Glomerular visceral epithelial cell (primary cell): ENCODE measurements at regions not wholly inside any gene's neighbourhood (a gene's known extent, or its start where the extent isn't known, plus 50 kb on each side); places are given as distances from the start of the nearest gene placed in this dataset.
A peak's percentile ranks its signal among the peaks of the same experiment; 100 is the strongest.

Source experiments
- DNase-seq: peaks from one replicate; pipeline ENCODE4 v3.0.0-alpha.2; 2016; ENCODE audit errors: extremely low spot score

DNA sequence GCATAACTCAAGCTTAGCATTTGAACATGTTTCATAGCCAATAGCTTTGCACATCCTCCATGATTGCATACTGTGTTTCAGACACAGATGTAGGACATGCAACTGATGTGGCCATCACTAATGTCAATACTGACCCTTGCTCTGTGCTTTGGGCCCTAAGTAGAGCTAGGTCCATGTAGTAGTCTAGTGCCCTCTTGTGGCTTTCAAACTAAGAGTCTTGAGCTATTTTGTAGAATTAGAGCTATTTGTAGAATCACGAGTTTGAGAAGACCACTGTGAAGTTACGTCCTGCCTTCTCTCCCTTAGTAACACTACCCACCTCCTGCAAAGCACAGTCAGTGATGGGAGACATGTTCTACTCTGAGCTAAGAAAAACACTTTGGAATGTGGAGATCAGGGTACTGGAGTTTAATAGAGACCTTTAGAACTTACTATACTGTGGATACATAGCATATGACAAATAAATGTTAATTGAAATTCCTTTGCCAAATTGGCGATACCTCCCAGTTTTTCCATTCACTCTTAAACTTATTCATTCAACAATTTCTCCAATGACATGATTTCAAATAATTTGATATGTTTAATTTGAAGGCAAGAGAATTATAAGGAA lies 306.5 kb upstream of the TNP1 start:
- peak; percentile 62 for DNase-seq

DNA sequence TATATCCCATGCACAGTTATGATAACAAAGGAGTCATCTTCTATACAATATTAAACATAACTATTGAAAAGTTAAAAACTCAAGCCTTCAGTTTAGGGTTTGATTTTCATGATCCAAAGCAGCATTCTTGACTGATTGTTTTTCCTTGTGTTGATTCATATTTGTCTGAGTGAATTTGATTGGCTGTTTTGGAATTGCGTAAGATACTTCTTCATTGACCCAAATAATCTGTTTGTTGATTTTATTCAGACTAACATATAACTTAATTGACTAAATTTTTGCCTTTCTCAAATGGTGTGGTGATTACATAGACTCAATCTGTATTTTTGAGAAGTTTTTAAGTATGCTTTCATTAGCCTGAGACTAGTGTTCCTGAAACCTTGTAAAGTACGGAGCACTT lies 305.7 kb upstream of the TNP1 start:
- DNase-seq: no peak

DNA sequence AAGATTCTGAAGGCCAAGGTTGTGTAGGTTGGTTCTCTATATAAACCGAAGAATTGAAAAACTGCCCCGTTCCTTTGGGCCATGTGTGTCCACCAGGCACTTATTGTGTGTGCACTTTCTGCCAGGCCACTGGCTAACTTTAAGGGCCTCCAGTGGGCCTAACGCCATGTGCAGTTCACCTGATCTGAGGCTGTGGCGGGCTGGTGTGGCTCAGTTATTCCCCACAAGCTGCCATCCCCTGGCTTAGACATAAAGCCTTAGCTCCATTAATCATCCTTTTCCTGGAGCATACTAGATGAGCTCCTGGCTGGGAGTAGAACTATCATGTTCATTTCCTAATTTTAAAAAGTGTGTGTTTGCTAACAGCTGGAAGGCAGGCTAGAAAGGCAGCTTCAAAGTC lies 304.1 kb upstream of the TNP1 start:
- no peak for DNase-seq

DNA sequence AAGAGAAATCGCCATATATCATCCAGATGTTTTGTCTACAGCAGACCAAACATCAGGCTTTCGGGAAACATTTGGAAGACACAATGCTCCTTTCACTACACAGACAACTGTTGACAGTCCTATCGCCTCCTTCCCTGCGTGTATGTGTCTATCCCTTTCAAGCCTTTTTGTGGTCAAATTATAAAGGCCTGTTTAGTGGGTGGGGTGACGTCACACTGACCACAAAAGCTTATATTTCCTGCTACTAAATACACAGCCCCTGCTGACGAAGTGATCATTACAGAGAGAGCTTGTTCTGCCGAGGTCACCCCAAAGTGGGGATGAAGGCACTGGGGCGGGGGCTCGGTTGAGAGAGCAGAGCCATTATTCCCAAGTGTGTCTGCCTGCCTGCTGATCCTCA lies 302.7 kb upstream of the TNP1 start:
- DNase-seq: peak; percentile 87

DNA sequence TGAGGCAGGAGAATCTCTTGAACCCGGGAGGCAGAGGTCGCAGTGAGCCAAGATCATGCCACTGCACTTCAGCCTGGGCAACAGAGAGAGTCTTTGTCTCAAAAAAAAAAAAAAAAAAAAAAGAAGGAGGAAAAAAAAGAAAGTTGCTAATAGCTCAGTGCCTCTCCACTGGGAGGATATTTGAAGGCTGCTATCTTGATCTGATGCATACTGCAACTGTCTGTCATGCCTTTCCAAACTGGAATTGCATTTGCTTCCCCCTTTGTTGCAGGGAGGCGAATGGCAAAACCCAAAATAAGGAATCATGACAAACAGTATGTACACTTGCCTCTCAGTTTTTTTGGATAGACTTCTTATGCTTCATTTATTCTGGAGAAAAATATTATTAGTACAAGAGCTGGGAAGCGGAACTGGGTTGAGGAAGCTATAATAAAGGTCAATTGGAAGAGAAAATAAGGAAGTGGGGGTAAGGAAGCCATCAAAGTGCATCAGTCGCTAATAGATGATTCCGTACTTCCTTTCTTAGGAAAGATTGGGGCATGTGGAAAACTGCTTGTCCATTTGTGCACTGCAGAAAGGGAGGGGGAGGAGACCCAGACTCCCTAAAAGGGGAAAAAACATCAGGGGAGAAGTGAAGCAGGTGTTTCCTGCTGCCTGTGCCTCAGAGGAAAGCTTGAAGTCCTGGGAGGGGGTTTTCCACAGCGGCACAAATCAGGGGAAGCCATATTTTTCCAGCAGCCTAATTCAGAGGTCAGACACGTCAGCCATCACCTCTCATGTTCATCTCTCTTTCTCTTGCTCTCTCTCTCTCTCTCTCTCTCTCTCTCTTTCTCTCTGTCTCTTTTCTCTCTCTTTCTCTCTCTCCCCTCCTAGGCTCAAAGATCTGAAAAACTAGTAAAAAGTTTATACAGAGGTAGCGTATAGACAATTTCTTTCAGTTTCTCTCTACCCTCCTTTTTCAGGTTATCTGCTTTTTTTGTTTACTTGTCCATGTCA lies 301.4 kb upstream of the TNP1 start:
- DNase-seq: no peak

DNA sequence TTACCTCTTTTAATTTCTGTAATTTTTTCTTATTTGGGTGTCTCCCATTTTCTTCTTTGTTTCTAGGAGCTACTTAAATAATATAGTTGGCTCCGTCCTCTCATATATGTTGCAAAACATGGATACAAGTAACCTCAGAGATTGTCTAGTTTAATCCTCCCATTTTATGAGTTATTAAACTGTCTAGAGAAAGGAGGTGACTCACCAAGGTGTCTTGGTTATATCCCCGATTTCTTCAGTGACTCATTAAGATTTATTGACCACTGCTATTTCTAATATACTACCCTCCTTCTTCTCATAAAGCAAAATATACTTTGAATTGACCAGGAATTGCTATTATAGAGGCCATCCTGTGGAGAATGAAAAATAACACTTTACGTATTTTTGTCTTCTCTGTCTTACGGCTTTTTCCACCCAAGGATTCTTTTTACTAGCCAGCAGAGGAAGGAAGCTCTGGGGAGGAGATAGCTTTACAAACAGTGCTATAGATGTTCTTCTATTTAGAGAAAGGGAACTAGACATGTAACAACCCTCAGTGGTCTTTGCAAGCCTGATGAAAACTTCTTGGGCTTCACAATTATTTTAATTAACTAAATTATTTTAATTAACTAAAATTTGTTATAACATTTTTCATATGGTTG lies 300.4 kb upstream of the TNP1 start:
- peak; percentile 40 for DNase-seq

DNA sequence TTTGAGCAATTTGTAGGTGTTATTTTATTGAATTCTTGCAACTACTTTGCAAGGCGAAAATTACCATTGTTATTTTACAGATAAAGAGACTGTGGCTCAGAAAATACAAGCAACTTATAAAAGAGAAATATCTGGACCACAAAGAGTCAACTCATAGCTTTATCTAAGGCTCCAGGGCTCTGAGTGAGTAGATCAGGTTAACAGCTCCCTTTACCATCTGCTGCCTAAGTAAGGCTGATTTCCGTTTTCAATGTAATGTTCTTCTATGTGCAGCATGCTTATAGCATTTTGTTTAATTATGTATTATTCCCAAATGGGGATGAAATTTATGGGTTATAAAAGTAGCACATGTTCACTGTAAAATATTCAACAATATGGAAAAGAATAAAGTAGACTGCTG lies 299.1 kb upstream of the TNP1 start:
- DNase-seq: no peak

DNA sequence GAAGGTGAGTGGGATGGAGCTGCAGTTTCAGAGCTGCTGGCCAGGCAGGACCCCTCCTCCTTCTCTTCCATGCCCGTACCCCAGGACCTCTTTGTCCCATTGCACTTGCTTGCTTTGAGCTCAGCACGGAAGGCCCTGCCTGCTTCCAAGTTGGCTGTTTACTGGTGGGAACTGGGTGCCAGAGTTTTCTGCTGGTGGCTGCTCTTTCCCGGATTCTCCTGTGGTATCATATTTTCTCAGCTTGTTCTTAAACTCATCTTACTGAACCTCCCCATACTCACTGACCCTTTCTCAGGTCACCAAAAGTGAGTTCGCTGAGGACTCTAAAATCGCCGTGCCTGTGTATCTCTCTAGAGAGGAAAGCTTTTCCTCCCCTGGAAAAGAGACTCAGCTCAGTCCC lies 297.7 kb upstream of the TNP1 start:
- no peak for DNase-seq

DNA sequence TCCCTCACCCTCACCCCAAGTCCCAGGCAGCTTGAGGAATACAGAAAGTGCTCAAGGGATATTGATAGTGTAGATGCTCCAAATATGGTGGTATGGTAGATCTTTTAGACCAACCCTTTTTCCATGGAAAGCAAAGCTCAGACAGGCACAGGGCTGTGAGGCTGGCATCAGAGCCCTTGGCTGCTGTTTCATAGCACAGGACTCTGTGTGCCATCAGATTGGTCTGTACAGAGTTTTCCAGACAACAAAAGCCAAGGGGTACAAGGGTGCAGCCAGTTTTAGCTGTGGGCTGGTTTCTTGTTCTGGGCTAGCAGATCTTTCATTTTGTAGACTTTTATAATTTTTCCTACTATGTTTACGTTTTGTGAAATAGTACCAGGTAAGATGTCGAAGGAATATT lies 296.9 kb upstream of the TNP1 start:
- DNase-seq: no peak

DNA sequence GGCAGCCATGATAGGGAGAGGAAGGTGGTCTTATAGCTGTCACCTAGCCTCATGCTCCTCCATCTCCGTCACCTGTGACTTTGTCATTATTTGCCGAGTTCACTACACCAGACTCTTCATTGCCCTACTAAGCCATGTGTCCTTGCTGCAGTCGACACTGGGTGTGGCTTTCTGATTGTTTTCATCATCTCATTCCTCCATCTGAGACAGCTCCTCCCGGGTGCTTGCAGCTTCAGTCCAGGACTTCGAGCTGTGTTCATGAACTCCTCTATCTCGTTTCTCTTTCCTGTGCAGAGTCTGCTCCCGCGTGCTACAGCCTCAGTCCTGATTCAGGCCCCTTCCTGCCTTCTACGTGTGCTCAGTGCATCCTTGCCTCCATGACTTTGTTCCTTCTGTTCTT lies 295.1 kb upstream of the TNP1 start:
- no peak for DNase-seq

DNA sequence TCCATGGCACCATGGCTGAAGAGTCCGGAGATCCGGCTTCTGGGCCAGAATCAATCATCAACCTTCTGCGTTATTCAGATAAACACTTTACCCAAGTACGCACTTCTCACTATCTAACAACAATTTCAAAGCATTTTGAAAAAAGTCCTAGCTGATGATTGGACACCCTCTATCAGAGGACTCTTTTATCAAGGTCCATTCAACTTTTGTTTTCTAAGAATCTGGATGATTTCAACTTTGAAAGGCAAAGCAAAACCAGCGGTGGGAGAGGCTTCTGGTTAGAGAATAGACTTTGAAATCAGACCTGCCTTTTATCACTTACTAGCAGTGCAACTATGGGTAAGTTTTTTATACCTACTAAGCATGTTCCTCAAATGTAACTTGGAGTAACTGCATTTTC lies 293.6 kb upstream of the TNP1 start:
- no peak for DNase-seq

DNA sequence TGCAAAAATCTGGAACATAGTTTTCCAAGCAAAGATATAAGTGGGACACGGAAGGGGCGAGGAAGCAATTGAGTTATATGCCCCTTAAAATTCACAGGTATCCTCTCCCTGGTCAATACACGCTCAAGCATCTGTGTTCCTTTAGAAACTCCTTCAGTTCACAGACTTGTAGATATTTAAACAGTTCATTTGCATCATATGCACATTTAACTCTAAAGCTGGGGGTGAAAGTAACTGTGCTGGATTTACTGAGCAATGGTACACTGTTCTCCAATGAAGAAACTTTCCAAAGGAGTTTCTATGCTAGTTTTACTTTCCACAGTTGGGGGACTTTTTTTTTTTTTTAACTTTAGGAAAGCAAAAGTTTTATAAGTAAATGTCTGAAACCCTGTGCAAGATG lies 293.0 kb upstream of the TNP1 start:
- no peak for DNase-seq

DNA sequence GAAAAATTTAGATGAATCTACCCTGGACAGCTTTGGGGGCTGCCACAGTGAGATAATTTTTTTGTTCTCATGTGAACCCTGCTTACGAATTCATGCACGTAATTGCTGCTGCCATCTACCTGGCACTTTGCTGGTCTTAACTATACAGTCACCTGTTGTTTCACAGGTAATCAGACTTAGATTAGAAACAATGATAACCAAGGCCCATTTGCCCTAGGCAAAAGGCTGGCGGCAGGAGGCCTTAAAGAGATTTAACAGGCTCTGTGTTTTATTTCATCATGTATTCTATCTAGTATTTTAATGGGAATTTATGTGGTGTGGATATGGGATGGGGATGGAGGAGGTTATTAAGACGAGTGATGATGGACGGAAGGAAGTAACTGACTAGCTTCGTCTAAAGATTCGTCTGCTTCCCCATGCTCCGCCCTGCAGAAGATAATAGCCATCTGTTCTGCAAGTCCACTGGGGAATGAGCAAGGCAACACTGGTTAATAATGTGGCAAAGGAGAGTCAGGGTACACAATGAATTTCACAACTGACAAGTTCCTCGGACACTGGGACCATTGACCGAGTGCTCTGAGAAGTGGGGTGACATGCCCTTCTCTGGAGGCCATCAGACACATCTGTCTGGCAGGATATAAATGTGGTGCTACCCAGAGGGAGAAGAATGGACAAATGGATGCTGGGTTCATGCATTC lies 291.8 kb upstream of the TNP1 start:
- DNase-seq: no peak

DNA sequence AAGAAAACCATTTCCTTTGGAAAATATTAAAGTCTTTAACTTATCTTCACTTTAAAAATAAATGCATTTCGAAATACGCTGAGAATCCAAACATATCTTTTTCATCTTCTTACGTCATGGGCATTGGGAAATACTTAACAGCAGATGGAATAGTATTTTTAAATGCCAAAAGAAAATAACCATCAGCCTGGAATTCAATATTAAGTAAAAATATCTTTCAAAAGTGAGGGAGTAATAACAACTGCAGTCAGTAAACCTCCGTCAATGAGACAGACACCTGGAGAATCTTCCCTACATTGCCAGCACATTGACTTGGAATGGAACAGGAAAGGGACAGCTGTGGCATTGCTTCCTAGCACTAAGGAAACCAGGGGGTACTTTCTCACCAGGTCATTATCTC lies 290.4 kb upstream of the TNP1 start:
- no peak for DNase-seq

DNA sequence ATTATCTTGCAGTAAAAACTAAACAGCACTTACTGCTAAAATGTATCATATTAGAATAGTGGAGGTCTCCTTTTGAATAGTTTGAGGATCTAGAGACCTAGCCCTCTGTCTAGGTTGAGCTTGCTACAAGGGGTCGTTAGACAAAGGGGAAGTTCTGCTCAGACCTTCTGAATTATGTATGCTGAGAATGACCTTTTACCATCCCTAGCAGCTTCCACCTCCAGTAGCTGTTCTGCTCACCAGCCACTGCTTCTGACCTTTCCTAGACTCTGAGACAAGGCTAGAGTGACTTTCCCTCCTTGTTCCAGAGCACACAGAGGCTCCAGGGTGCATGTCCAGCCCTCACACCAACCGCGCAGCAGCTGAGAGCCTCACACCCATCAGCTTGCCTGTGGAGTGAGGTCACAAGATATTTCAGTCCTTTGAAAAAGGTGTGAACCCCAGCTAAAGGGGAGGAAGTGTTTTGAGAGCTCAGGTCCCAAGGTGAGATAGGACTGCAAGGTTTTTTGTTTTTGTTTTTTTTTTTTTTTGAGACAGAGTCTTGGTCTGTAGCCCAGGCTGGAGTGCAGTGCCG lies 289.3 kb upstream of the TNP1 start:
- DNase-seq: no peak

DNA sequence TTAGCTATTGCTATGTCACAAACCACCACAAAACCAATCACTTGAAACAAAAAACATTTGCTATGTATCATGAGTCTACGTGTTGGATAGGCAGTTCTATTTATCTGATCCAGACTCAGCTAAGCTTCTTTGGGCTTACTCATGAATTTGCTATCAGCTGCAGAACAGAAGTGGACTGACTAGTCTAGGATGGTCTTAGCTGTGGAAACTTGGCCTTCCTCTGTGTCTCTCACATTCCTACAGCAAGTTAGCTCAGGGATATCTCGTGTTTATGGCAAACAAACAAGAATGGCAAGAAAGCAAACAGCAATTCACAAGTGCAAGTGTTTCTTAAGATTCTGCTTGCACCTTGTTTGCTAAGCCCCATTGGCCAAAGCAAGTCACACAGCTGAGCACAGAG lies 288.0 kb upstream of the TNP1 start:
- no peak for DNase-seq

DNA sequence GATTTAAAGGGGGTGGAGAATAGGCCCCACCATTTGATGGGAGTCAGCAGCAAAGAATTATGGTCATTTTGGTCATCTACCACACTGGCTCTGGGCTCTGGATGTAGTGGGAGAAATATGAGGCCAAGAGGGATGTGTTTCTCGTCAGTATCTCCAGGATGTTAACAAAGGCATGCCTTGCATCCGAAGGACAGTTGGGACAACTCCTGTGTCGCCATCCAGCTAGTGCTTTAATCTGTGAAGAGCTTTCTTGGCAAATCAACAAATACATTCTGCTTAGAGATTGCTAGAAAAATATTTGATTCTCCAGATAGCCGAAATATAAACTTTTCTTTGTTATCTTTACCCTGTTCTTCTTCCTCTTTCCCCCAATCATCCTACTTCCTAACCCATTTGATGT lies 287.1 kb upstream of the TNP1 start:
- DNase-seq: no peak

DNA sequence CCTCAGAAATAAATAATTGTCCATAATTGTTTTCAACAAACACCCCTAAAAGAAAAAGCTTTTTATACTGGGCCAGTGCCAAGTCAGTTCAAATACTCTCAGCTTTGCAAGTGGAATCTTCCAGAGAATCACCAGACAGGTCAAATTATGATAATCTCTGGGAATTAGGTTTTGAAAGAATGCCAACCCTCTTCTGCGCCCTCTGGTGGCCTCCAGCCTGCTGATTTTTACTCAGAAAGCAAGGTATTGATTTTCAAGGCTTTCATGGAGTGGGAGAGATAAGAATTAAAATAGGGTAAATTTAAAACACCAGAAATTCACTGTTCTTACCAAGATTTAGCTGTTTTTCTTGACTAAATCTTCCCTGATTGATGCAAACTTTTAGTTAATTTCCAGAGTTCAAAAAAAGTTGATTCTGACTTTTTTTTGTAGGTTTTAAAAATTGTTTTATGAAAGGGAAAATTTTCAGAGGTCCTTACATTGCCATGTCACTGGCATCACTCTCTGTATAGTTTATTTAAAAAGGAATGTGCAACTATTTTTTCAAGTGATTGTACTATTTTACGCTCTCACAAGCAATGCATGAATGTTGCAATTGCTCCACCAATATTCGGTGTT lies 282.9 kb upstream of the TNP1 start:
- peak; percentile 27 for DNase-seq

DNA sequence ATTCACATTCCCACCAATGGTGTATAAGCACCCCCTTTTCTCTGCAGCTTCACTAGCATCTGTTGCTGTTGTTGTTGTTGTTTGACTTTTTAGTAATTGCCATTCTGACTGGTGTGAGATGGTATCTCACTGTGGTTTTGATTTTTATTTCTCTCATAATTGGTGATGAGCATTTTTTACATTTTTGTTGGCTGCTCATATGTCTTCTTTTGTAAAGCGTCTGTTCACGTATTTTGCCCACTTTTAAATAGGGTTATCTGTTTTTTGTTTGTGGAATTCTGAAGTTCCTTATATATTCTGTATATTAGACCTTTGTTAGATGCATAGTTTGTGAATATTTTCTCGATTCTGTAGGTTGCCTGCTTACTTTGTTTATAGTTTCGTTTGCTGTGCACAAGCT lies 278.4 kb upstream of the TNP1 start:
- no peak for DNase-seq

DNA sequence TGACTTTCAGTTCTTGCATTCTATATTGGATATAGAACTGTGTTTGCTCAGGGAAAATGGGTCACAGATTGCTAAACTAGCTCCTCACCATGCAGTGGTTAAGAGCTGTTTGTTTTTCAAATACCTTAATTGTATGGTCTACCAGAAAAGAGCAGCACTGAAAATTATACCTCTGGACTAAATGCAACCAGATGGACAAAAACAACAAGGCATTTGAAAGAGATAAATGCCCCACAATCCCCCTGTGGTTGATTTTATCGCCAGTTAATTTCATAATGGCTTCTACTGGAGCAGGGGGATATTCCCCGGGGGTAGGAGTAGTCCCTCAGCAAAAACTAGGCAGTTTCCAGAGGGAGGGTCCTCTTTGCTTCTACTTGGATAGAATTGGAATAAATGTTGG lies 267.9 kb upstream of the TNP1 start:
- DNase-seq: no peak

DNA sequence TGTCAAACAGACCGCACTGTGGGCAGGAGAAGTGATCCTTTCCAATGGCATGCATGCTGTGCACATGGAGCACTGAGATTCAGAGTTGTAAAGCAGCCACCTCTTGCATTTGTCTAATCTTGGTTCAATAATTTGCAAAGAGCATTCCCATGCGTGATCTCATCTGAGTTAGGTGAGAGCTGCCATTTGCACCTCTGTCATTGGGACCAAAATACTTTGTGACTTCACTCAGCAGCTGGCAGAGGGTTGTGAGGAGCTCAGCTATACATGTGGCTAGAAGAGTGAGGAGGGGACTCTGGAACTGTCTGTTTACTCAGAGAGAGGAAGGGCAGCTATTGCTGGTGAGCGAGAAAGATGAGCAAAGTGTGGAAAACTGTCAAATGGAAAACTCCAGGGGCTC lies 265.1 kb upstream of the TNP1 start:
- no peak for DNase-seq

DNA sequence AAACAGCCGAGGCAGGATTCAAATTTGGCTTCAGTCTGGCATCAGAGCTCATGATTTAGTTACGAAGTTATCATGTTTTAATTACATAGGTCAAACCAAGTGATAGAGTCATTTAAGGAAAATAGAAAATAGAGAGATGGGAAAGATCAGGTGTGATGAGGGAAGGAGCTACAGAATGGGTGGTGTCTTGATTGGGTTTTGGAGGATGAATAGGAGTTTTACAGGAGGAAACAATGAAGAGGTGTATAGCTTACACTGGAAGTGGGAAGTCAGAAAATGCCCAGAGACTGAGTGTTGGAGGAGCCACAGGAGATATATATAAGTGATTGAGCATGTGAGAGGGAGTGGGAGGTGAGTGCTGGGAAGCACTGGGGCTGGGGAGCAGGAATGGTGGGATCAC lies 264.2 kb upstream of the TNP1 start:
- no peak for DNase-seq
